Ascending aorta (tissue), 2 donors: ENCODE measurements at regions not wholly inside any gene's neighbourhood (a gene's known extent, or its start where the extent isn't known, plus 50 kb on each side); places are given as distances from the start of the nearest gene placed in this dataset.
A peak's percentile ranks its signal among the peaks of the same experiment; 100 is the strongest.
"Not testable (repeated sequence)": the region's sequence is repeated elsewhere in the genome, so short reads cannot be mapped to it uniquely, and the experiment has no call there.

ENCODE experiments used
- DNase-seq, 2 donors: peaks; one replicate each; pipeline ENCODE4 v3.0.0-alpha.2; 2019; ENCODE audit warnings: low spot score in 2 of 2
- H3K27ac ChIP-seq, 2 donors: fragments of 200-600 bp; sonication (generic); one replicate each; pipeline ENCODE4 v1.5.1; 2016 to 2017; ENCODE audit warnings: mild to moderate bottlenecking in 1 of 2
- H3K27me3 ChIP-seq: fragments of 200-600 bp; sonication (generic); one replicate; pipeline ENCODE4 v1.5.1; 2017
- H3K36me3 ChIP-seq, 2 donors: fragments of 200-600 bp; sonication (generic); one replicate each; pipeline ENCODE4 v1.5.1; 2016
- H3K4me1 ChIP-seq, 2 donors: fragments of 200-600 bp; sonication (generic); one replicate each; pipeline ENCODE4 v1.5.1; 2016 to 2017; ENCODE audit warnings: mild to moderate bottlenecking in 1 of 2
- H3K4me3 ChIP-seq, 2 donors: fragments of 200-600 bp; sonication (generic); one replicate each; pipeline ENCODE4 v1.5.1; 2016 to 2017; ENCODE audit warnings: mild to moderate bottlenecking in 1 of 2
- H3K9me3 ChIP-seq, 2 donors: fragments of 200-600 bp; sonication (generic); one replicate each; pipeline ENCODE4 v1.5.1; 2016
- intact Hi-C: fragments of 100-400 bp; cut with DNase I; formaldehyde crosslinking; loops from one replicate; pipeline ENCODE4 v1.15.1; 2023
- TF ChIP-seq, protein P1 (sequence below), 3 experiments: fragments of 200-600 bp in 2 of 3; fragments of 450-650 bp in 1 of 3; sonication (generic) in 2 of 3; IDR thresholded peaks; one replicate each; pipeline ENCODE4 v1.5.1; 2016 to 2019; ENCODE audit warnings: antibody characterized with exemption in 3 of 3, mild to moderate bottlenecking in 1 of 3, moderate library complexity in 1 of 3

DNA sequence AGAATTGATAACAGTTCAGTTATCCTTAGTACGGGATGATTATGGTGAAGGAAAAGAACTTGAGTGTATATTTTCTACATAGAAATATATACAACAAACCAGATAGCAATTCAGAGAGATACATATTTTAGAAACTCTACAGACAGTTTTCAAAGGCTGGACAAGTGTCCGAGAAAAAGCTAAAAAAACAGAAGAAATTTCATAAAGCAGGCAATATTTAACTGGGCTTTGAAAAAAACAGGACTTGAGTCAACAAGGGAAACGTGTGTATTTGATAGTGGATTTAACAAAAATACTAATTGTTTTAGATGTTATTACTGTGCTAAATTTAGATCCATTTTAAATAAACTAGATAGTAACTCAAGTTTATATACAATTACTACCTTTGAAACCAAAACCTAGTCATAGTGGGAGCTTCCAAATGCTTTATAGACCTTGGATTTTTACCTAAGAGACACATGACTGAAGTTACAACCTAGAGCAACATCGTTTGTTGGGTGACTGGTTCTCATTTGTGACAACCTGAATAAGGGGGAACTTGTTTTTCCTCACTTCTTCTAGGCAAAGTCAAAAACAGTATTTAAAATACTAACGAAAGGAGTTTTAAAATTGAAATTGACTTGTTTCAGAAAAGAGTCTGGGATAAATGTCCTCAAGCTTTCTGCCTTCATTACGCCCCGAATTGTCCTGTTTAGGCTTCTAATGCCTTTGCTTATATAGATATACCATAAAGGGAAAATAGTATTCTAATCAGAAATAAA lies 116.7 kb upstream of the PRSS16 start:
- intact Hi-C loops, result loop anchor here (5.0 to 10.0 kb wide), 5 partner anchors 534 to 1854 kb away; partner anchors contain the start of genes ABT1, ZNF165 and ZSCAN31
- no peaks in the 10 kb centered on the region for H3K27me3 ChIP-seq
- peaks cover 4 to 10% of the 10 kb centered on the region in 2 donors for H3K4me1 ChIP-seq
- H3K4me3 ChIP-seq, result peak overlapping the region; percentile 56 to 69
- peak overlapping the region; percentile 88 to 89 for H3K27ac ChIP-seq
- DNase-seq, result no peak
- no peaks in the 10 kb centered on the region for H3K36me3 ChIP-seq
- TF ChIP-seq, protein P1, sequence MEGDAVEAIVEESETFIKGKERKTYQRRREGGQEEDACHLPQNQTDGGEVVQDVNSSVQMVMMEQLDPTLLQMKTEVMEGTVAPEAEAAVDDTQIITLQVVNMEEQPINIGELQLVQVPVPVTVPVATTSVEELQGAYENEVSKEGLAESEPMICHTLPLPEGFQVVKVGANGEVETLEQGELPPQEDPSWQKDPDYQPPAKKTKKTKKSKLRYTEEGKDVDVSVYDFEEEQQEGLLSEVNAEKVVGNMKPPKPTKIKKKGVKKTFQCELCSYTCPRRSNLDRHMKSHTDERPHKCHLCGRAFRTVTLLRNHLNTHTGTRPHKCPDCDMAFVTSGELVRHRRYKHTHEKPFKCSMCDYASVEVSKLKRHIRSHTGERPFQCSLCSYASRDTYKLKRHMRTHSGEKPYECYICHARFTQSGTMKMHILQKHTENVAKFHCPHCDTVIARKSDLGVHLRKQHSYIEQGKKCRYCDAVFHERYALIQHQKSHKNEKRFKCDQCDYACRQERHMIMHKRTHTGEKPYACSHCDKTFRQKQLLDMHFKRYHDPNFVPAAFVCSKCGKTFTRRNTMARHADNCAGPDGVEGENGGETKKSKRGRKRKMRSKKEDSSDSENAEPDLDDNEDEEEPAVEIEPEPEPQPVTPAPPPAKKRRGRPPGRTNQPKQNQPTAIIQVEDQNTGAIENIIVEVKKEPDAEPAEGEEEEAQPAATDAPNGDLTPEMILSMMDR (IDR thresholded peaks at IDR 0.05), result no peak
- no peaks in the 10 kb centered on the region for H3K9me3 ChIP-seq

DNA sequence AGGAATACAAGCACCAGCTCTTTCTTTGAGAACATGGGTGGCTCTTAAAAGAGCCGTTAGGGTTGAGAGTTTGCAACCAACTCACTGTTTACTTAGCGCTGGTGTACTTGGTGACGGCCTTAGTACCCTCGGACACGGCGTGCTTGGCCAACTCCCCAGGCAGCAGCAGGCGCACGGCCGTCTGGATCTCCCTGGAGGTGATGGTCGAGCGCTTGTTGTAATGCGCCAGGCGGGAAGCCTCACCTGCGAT lies 115.3 kb upstream of the PRSS16 start:
- not testable (repeated sequence) for H3K36me3 ChIP-seq, H3K9me3 ChIP-seq, H3K27me3 ChIP-seq, DNase-seq
- H3K4me3 ChIP-seq, result peak overlapping the region; percentile 56 to 69
- intact Hi-C loops, result loop anchor here (1.0 to 10.0 kb wide), 8 partner anchors 14 to 1853 kb away; partner anchors contain the start of genes ABT1, ZNF165 and ZSCAN31
- peak overlapping the region; percentile 88 to 89 for H3K27ac ChIP-seq
- H3K4me1 ChIP-seq, result peaks cover 4 to 10% of the 10 kb centered on the region in 2 donors

DNA sequence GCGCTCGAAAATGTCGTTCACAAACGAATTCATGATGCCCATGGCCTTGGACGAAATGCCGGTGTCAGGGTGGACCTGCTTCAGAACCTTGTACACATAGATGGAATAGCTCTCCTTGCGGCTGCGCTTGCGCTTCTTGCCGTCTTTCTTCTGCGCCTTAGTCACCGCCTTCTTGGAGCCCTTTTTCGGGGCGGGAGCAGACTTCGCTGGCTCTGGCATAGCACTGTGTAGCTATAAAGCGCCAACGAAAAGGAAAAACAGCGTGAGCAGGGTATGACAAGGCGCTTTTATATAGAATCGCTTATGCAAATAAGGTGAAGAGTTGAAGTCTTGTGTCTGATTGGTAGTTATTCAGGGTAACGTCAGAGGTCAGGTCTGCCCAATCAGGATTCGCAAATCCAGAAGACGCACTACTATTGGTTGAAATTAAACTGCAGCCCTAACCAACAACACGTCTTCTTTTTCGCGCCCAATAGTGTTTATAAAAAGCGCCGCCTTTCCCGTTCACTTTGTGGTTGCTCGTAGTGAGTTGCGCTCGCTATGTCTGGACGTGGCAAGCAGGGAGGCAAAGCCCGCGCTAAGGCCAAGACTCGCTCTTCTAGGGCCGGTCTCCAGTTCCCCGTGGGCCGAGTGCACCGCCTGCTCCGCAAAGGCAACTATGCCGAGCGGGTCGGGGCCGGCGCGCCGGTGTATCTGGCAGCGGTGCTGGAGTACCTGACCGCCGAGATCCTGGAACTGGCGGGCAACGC lies 114.8 kb upstream of the PRSS16 start:
- TF ChIP-seq, protein P1 (IDR thresholded peaks at IDR 0.05), result no peak
- H3K36me3 ChIP-seq, result no peaks in the 10 kb centered on the region
- H3K4me3 ChIP-seq, result peak overlapping the region; percentile 69 to 75
- H3K27ac ChIP-seq, result peak overlapping the region; percentile 88 to 89
- intact Hi-C loops, result loop anchor here (1.0 to 10.0 kb wide), 8 partner anchors 14 to 1852 kb away; partner anchors contain the start of genes ABT1, ZNF165 and ZSCAN31
- peaks cover 4 to 10% of the 10 kb centered on the region in 2 donors for H3K4me1 ChIP-seq
- peak; percentile 82 to 97 for DNase-seq
- H3K9me3 ChIP-seq, result no peaks in the 10 kb centered on the region
- H3K27me3 ChIP-seq, result no peaks in the 10 kb centered on the region

DNA sequence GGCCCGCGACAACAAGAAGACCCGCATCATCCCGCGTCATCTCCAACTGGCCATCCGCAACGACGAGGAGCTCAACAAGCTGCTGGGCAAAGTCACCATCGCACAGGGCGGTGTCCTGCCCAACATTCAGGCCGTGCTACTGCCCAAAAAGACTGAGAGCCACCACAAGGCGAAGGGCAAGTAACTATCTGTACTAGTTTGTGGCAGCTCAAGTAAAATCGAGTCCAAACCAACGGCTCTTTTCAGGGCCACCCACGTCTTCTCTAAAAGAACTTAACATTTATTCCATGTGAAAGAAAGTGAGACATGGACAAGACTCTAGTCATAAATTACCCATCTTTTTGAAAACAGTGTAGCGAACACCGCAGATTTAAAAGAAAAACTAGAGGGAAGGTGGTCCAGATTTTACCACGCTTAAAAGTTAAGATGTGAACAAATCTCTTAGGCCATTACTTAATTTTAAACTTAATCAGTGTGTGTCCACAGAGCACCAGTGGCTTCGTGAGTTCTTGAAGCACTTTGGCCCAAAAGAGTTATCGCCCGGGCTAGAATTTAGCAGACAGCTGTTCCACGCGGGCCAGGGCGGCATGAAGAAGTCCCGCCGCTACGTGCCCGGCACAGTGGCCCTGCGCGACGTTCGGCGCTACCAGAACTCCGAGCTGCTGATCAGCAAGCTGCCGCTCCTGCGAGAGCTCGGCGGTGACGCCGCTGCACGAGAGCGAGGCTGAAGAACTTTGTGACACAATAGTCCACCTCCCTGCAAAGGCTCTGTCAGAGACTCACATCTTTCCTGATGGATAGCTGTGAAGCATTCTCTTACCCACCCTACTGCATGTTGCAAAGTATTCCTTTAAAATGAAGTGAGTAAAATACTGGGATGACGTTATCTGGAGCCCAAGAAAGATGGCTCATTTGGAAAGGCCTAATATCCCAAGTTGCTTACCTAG lies 113.9 kb upstream of the PRSS16 start:
- Histone ChIP-seq H3K36me3 (no peaks in the 10 kb centered on the region), H3K4me3 (peak overlapping the region; percentile 69 to 75), H3K27ac (peak overlapping the region; percentile 83 to 84), H3K9me3 (no peaks in the 10 kb centered on the region), H3K27me3 (no peaks in the 10 kb centered on the region), H3K4me1 (peaks cover 4 to 10% of the 10 kb centered on the region in 2 donors)
- DNase-seq, result peak; percentile 38 to 82
- intact Hi-C loops, result loop anchor here (2.0 to 10.0 kb wide), 7 partner anchors 345 to 1851 kb away; partner anchors contain the start of genes ABT1, ZNF165 and ZSCAN31
- TF ChIP-seq, protein P1 (IDR thresholded peaks at IDR 0.05), result no peak

DNA sequence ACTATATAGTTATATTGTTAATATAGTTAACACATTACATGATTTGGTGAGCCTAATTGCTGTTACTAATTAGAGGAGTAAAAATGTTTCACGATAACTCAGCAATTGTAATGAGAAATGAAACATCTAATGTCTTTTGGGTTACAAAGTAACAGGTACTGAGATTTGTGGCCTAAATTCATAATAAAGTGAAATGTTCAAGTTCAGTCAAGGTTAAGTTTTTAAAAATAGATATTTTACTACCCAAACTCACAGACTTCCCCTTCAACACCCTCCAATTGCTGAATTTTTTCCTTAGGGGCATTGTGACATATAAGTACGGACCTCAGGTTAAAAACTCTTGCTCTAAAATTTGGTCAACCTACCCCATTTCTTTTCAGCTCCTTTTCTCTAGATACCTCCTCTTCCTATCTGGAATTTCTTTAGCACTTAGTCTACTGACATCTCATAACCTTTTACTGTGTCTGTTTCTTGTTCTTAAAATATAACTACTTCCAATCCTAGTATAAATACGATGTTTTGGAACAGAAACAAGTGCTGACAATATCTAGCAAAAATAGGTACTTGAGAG lies 112.3 kb upstream of the PRSS16 start:
- TF ChIP-seq, protein P1 (IDR thresholded peaks at IDR 0.05), result no peak
- intact Hi-C loops, result loop anchor here (10.0 kb wide), 2 partner anchors 1200 to 1850 kb away; partner anchors contain the start of gene ZSCAN31
- Histone ChIP-seq H3K9me3 (no peaks in the 10 kb centered on the region), H3K27ac (no peak overlapping the region), H3K4me1 (peaks cover 4 to 10% of the 10 kb centered on the region in 2 donors), H3K27me3 (no peaks in the 10 kb centered on the region), H3K4me3 (no peak overlapping the region), H3K36me3 (no peaks in the 10 kb centered on the region)
- no peak for DNase-seq
